ENCODE measurements at regions not wholly inside any gene's neighbourhood (a gene's known extent, or its start where the extent isn't known, plus 50 kb on each side); places are given as distances from the start of the nearest gene placed in this dataset.

- TF ChIP-seq RFX1 (IDR thresholded peaks at IDR 0.05) (no peak), CTCF (IDR thresholded peaks at IDR 0.05 in 2 of 3, conservative IDR thresholded peaks at IDR 0.05 in 1 of 3; ENCODE audit: insufficient read depth in 2 of 3, low read depth in 1 of 3, low read length in 3 of 3) (no peak), CREB1 (IDR thresholded peaks at IDR 0.05) (no peak), CREB1 (CRISPR knock-in tag; IDR thresholded peaks at IDR 0.05) (no peak), POLR2AphosphoS5 (IDR thresholded peaks at IDR 0.05; ENCODE audit: control insufficient read depth, insufficient read depth, low read depth, low read length) (no peak), AFF4 (CRISPR knock-in tag; IDR thresholded peaks at IDR 0.05) (no peak), SIX5 (IDR thresholded peaks at IDR 0.05; ENCODE audit: borderline replicate concordance in 1 of 2, insufficient read depth in 1 of 2, low read depth in 1 of 2, low read length in 2 of 2) (no peak), ZC3H8 (IDR thresholded peaks at IDR 0.05) (no peak), NCOR1 (IDR thresholded peaks at IDR 0.05) (no peak), PATZ1 (CRISPR knock-in tag; IDR thresholded peaks at IDR 0.05; ENCODE audit: borderline replicate concordance) (no peak), ZBTB49 (CRISPR knock-in tag; IDR thresholded peaks at IDR 0.05; ENCODE audit: borderline replicate concordance) (no peak), MED1 (CRISPR knock-in tag; IDR thresholded peaks at IDR 0.05; ENCODE audit: borderline replicate concordance) (no peak), TFAM (CRISPR knock-in tag; conservative IDR thresholded peaks at IDR 0.05) (no peak)
Measured at GRCh38 chr17:20925954-20926353, 116.9 kb downstream of the USP22 start.
